BLaER1 treated with 17β-estradiol and CSF1 and Interleukin-3, amounts not matched to agents 10 nM and 100 nM (cell line): ENCODE measurements at regions not wholly inside any gene's neighbourhood (a gene's known extent, or its start where the extent isn't known, plus 50 kb on each side); places are given as distances from the start of the nearest gene placed in this dataset.
"Not testable (repeated sequence)": the region's sequence is repeated elsewhere in the genome, so short reads cannot be mapped to it uniquely, and the experiment has no call there.

Experiments
- H3K27ac ChIP-seq, 11 experiments: shearing (Covaris generic); formaldehyde crosslinking; 2 replicates each; pipeline ENCODE4 v1.8.1; 2022
- H3K27me3 ChIP-seq, 11 experiments: shearing (Covaris generic); formaldehyde crosslinking; 2 replicates each; pipeline ENCODE4 v1.8.1; 2022
- H3K36me3 ChIP-seq, 11 experiments: shearing (Covaris generic); formaldehyde crosslinking; 2 replicates each; pipeline ENCODE4 v1.8.1; 2022
- H3K4me1 ChIP-seq, 10 experiments: shearing (Covaris generic); formaldehyde crosslinking; 2 replicates each; pipeline ENCODE4 v1.8.1; 2022
- H3K4me2 ChIP-seq, 11 experiments: shearing (Covaris generic); formaldehyde crosslinking; 2 replicates each; pipeline ENCODE4 v1.8.1; 2022
- H3K4me3 ChIP-seq, 10 experiments: shearing (Covaris generic); formaldehyde crosslinking; 2 replicates each; pipeline ENCODE4 v1.8.1; 2022
- H3K9ac ChIP-seq, 11 experiments: shearing (Covaris generic); formaldehyde crosslinking; 2 replicates each; pipeline ENCODE4 v1.8.1; 2022
- H3K9me3 ChIP-seq, 11 experiments: shearing (Covaris generic); formaldehyde crosslinking; replicated peaks in 1 of 11; 2 replicates each; pipeline ENCODE4 v1.8.1; 2022
- H4K20me1 ChIP-seq, 11 experiments: shearing (Covaris generic); formaldehyde crosslinking; 2 replicates each; pipeline ENCODE4 v1.8.1; 2022
- Cebpa-rat ChIP-seq, 11 experiments: shearing (Covaris generic); IDR thresholded peaks; 2 replicates each; pipeline ENCODE4 v1.8.1; 2022

GRCh38 chr6:9332241-9332780, 897.0 kb upstream of the SLC35B3 start:
- Histone ChIP-seq H3K36me3 (no peaks in the 10 kb centered on the region), H3K9me3 (peaks cover 0 to 8% (median 5%) of the 10 kb centered on the region in 11 experiments; a peak in 4 of 22 replicates), H3K4me1 (no peaks in the 10 kb centered on the region), H3K4me3 (no peak overlapping the region), H3K9ac (no peak overlapping the region), H3K27me3 (no peaks in the 10 kb centered on the region), H4K20me1 (no peaks in the 10 kb centered on the region), H3K4me2 (no peak overlapping the region), H3K27ac (no peak overlapping the region)
- TF ChIP-seq Cebpa-rat (IDR thresholded peaks at IDR 0.05), result no peak

DNA sequence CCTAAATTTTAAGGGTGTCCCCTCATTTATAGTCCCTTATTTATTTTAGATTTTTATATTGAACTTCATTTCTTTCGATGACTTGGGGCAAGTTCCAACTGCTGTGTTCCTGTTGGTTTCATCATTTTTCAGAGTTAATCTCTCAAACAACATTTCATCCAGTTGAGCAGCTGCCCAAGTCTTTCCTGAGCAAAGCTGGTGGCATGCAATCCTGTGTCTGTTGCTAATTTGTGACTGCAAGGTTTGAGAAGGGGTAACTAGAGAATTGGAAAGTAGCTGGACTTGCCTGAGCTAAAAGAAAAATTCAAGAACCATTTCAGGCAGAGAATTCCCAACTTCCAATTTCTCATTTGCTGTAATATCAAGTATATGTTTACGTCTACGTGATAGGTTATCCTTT, 881.5 kb upstream of the SLC35B3 start:
- TF ChIP-seq Cebpa-rat (IDR thresholded peaks at IDR 0.05), result no peak
- no peak overlapping the region for H3K27ac ChIP-seq
- no peak overlapping the region for H3K4me2 ChIP-seq
- H3K9me3 ChIP-seq, result no peaks in the 10 kb centered on the region
- H3K4me1 ChIP-seq, result no peaks in the 10 kb centered on the region
- H3K4me3 ChIP-seq, result no peak overlapping the region
- no peaks in the 10 kb centered on the region for H4K20me1 ChIP-seq
- H3K27me3 ChIP-seq, result no peaks in the 10 kb centered on the region
- no peak overlapping the region for H3K9ac ChIP-seq
- no peaks in the 10 kb centered on the region for H3K36me3 ChIP-seq

- TF ChIP-seq Cebpa-rat (IDR thresholded peaks at IDR 0.05), result no peak
Observed at GRCh38 chr6:9315966-9316650, 880.8 kb upstream of the SLC35B3 start.

GRCh38 chr6:9308284-9308683, 872.9 kb upstream of the SLC35B3 start:
- Histone ChIP-seq H3K4me1 (no peaks in the 10 kb centered on the region), H3K9me3 (no peaks in the 10 kb centered on the region), H3K36me3 (no peaks in the 10 kb centered on the region), H3K9ac (no peak overlapping the region), H3K4me2 (no peak overlapping the region), H4K20me1 (no peaks in the 10 kb centered on the region), H3K4me3 (no peak overlapping the region), H3K27me3 (no peaks in the 10 kb centered on the region), H3K27ac (no peak overlapping the region)
- TF ChIP-seq Cebpa-rat (IDR thresholded peaks at IDR 0.05), result no peak

More at GRCh38 chr6:9315966-9316650, 880.8 kb upstream of the SLC35B3 start:
- Histone ChIP-seq H3K9ac (no peak overlapping the region), H3K4me1 (no peaks in the 10 kb centered on the region), H3K4me2 (no peak overlapping the region), H3K9me3 (no peaks in the 10 kb centered on the region), H3K27me3 (no peaks in the 10 kb centered on the region), H4K20me1 (no peaks in the 10 kb centered on the region), H3K27ac (no peak overlapping the region), H3K36me3 (no peaks in the 10 kb centered on the region), H3K4me3 (no peak overlapping the region)

DNA sequence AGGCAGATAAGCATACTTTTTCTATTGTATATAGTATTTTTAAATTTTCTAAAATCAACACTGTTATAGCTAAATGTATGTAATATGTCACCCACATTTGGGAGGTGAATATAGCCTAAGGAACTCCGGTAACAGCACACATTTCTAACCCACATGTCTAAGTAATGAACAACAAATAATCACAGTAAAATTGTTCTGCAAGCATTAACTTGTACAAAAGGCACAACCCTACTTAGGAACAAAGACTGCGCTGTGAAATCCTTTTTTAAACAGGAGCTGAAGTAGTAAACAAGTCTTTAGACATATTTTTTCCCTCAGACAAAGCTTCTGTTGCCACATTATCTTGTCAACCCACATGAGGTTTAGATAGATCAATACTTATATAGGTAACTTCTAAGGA, 872.4 kb upstream of the SLC35B3 start:
- H3K4me2 ChIP-seq, result no peak overlapping the region
- no peak overlapping the region for H3K9ac ChIP-seq
- H3K9me3 ChIP-seq, result no peaks in the 10 kb centered on the region
- H4K20me1 ChIP-seq, result no peaks in the 10 kb centered on the region
- no peak overlapping the region for H3K27ac ChIP-seq
- no peaks in the 10 kb centered on the region for H3K36me3 ChIP-seq
- no peak overlapping the region for H3K4me3 ChIP-seq
- no peak for TF ChIP-seq Cebpa-rat (IDR thresholded peaks at IDR 0.05)
- no peaks in the 10 kb centered on the region for H3K4me1 ChIP-seq
- H3K27me3 ChIP-seq, result no peaks in the 10 kb centered on the region

DNA sequence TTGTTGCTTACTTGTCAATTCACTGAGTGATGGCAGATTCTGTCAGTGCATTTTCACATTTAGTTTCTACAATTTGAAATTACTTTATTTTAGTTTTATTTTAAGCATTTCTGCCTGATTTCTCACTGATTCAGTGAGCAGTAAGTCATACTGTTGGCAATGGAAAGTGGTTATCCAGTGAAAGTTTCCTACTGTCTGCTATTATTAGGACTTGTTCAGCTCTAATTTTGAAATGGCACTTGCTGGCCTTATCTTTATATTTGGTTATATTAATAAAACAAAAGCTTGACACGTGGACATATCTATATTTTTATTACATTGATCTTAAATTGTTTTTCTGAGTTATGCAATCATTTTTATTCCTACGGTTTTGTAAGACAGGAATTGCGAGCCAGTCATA, 871.8 kb upstream of the SLC35B3 start:
- Histone ChIP-seq H3K9me3 (no peaks in the 10 kb centered on the region), H3K4me3 (no peak overlapping the region), H3K4me1 (no peaks in the 10 kb centered on the region), H3K9ac (no peak overlapping the region), H3K27ac (no peak overlapping the region), H3K36me3 (no peaks in the 10 kb centered on the region), H3K4me2 (no peak overlapping the region), H4K20me1 (no peaks in the 10 kb centered on the region), H3K27me3 (no peaks in the 10 kb centered on the region)
- TF ChIP-seq Cebpa-rat (IDR thresholded peaks at IDR 0.05), result no peak

DNA sequence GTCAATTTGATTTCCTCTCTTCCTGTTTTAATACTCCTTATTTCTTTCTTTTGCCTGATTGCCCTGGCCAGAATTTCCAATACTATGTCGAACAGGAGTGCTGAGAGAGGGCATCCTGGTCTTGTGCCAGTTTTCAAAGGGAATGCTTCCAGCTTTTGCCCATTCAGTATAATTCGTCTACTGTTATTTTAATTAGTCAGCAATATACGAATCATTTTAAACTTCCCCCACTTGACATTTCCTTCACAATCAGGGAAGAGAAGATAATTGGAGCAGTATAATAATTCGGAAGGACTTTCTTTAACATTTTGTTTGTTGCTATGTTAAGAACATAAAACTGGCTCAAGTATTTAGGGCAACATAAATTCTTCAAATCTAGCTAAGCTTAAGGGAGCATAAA, 860.3 kb upstream of the SLC35B3 start:
- Histone ChIP-seq H3K36me3 (no peaks in the 10 kb centered on the region), H3K9ac (no peak overlapping the region), H3K27ac (no peak overlapping the region), H3K4me3 (no peak overlapping the region), H3K9me3 (peaks cover 0 to 5% (median 0%) of the 10 kb centered on the region in 11 experiments; a peak in 1 of 22 replicates), H3K4me1 (no peaks in the 10 kb centered on the region), H4K20me1 (no peaks in the 10 kb centered on the region), H3K4me2 (no peak overlapping the region), H3K27me3 (no peaks in the 10 kb centered on the region)
- no peak for TF ChIP-seq Cebpa-rat (IDR thresholded peaks at IDR 0.05)

- no peak overlapping the region for H3K9ac ChIP-seq
- H3K4me3 ChIP-seq, result no peak overlapping the region
- no peaks in the 10 kb centered on the region for H3K27me3 ChIP-seq
- H3K36me3 ChIP-seq, result no peaks in the 10 kb centered on the region
- H3K4me1 ChIP-seq, result no peaks in the 10 kb centered on the region
- H3K4me2 ChIP-seq, result no peak overlapping the region
- TF ChIP-seq Cebpa-rat (IDR thresholded peaks at IDR 0.05), result no peak
- H3K9me3 ChIP-seq, result peaks cover 0 to 5% (median 0%) of the 10 kb centered on the region in 11 experiments; a peak in 1 of 22 replicates
- no peaks in the 10 kb centered on the region for H4K20me1 ChIP-seq
- no peak overlapping the region for H3K27ac ChIP-seq
Observed at GRCh38 chr6:9292975-9293374, 857.6 kb upstream of the SLC35B3 start.

- H3K27ac ChIP-seq, H3K4me1 ChIP-seq, H3K4me2 ChIP-seq, H3K27me3 ChIP-seq, H4K20me1 ChIP-seq, H3K36me3 ChIP-seq, H3K9me3 ChIP-seq, H3K4me3 ChIP-seq, H3K9ac ChIP-seq: not testable (repeated sequence)
Observed at GRCh38 chr6:9290342-9290741, 855.0 kb upstream of the SLC35B3 start.

- no peaks in the 10 kb centered on the region for H4K20me1 ChIP-seq
- no peak overlapping the region for H3K4me2 ChIP-seq
- no peak overlapping the region for H3K4me3 ChIP-seq
- H3K36me3 ChIP-seq, result no peaks in the 10 kb centered on the region
- no peaks in the 10 kb centered on the region for H3K27me3 ChIP-seq
- H3K27ac ChIP-seq, result no peak overlapping the region
- H3K9ac ChIP-seq, result no peak overlapping the region
- no peaks in the 10 kb centered on the region for H3K9me3 ChIP-seq
- no peak for TF ChIP-seq Cebpa-rat (IDR thresholded peaks at IDR 0.05)
- H3K4me1 ChIP-seq, result no peaks in the 10 kb centered on the region
Observed at GRCh38 chr6:9272671-9273070, 837.3 kb upstream of the SLC35B3 start.
